ENCODE measurements at regions not wholly inside any gene's neighbourhood (a gene's known extent, or its start where the extent isn't known, plus 50 kb on each side); places are given as distances from the start of the nearest gene placed in this dataset.

- TF ChIP-seq POLR2A (IDR thresholded peaks at IDR 0.05), result no peak
- TF ChIP-seq, protein P1, sequence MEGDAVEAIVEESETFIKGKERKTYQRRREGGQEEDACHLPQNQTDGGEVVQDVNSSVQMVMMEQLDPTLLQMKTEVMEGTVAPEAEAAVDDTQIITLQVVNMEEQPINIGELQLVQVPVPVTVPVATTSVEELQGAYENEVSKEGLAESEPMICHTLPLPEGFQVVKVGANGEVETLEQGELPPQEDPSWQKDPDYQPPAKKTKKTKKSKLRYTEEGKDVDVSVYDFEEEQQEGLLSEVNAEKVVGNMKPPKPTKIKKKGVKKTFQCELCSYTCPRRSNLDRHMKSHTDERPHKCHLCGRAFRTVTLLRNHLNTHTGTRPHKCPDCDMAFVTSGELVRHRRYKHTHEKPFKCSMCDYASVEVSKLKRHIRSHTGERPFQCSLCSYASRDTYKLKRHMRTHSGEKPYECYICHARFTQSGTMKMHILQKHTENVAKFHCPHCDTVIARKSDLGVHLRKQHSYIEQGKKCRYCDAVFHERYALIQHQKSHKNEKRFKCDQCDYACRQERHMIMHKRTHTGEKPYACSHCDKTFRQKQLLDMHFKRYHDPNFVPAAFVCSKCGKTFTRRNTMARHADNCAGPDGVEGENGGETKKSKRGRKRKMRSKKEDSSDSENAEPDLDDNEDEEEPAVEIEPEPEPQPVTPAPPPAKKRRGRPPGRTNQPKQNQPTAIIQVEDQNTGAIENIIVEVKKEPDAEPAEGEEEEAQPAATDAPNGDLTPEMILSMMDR (IDR thresholded peaks at IDR 0.05), result no peak
Measured at GRCh38 chr20:30610029-30610693, 647.3 kb upstream of the DEFB115 start.

All from adrenal gland (tissue), 5 donors.